ENCODE measurements at regions not wholly inside any gene's neighbourhood (a gene's known extent, or its start where the extent isn't known, plus 50 kb on each side); places are given as distances from the start of the nearest gene placed in this dataset.

DNA sequence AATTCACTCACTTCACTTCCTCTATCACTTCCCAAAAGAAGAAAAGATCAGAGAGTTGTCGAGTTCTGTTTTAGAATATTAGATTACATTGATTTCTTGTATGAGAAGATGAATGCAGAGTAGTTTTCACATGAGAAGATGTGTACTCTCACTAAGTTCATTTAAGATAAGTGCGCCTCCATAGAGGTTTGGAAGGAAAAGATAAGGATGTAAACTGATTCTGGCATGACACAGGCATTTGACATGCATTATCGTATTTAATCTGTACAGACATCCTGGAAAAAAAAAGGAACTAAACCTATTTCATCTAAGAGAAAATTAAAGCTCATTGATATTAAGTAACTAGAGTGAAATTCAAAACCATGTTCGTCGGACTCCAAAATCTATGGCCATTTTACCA, 152.2 kb upstream of the CRIM1 start:
- TF ChIP-seq POLR2AphosphoS5 (IDR thresholded peaks at IDR 0.05) (no peak), MXI1 (conservative IDR thresholded peaks at IDR 0.05; ENCODE audit: poor library complexity, severe bottlenecking) (no peak), REST (IDR thresholded peaks at IDR 0.05; ENCODE audit: borderline replicate concordance) (no peak), TAF1 (IDR thresholded peaks at IDR 0.05; ENCODE audit: low read depth) (no peak), EZH2 (IDR thresholded peaks at IDR 0.05; ENCODE audit: borderline replicate concordance, insufficient read depth, low read length, poor library complexity, severe bottlenecking) (no peak), RAD21 (conservative IDR thresholded peaks at IDR 0.05) (no peak), SMC3 (conservative IDR thresholded peaks at IDR 0.05; ENCODE audit: poor library complexity) (no peak), EP300 (conservative IDR thresholded peaks at IDR 0.05; ENCODE audit: poor library complexity, severe bottlenecking) (no peak), CTCF (IDR thresholded peaks at IDR 0.05; ENCODE audit: poor library complexity, severe bottlenecking) (no peak)

GRCh38 chr2:36197181-36197971, 158.2 kb upstream of the CRIM1 start:
- no peaks in the 10 kb centered on the region for H3K27me3 ChIP-seq (ENCODE audit: insufficient read depth, low read depth, low read length)
- H3K9ac ChIP-seq (ENCODE audit: low read length), result no peak overlapping the region
- H4K20me1 ChIP-seq (ENCODE audit: insufficient read depth), result no peaks in the 10 kb centered on the region
- no peaks in the 10 kb centered on the region for H3F3A ChIP-seq (ENCODE audit: insufficient read depth, low read length, poor library complexity, severe bottlenecking)
- H3K4me2 ChIP-seq (ENCODE audit: low read length), result no peak overlapping the region
- H3K9me3 ChIP-seq (ENCODE audit: low read length), result peaks cover 5% of the 10 kb centered on the region
- H2AFZ ChIP-seq (ENCODE audit: low read depth, low read length), result no peak overlapping the region
- H3K79me2 ChIP-seq (replicated peaks; ENCODE audit: insufficient read depth, low read length), result no peaks in the 10 kb centered on the region
- H3K9me2 ChIP-seq (ENCODE audit: insufficient read depth, low read length), result no peaks in the 10 kb centered on the region
- TF ChIP-seq SMC3 (conservative IDR thresholded peaks at IDR 0.05; ENCODE audit: poor library complexity) (no peak), REST (IDR thresholded peaks at IDR 0.05; ENCODE audit: borderline replicate concordance) (no peak), MXI1 (conservative IDR thresholded peaks at IDR 0.05; ENCODE audit: poor library complexity, severe bottlenecking) (no peak), TAF1 (IDR thresholded peaks at IDR 0.05; ENCODE audit: low read depth) (no peak), EP300 (conservative IDR thresholded peaks at IDR 0.05; ENCODE audit: poor library complexity, severe bottlenecking) (no peak), CTCF (IDR thresholded peaks at IDR 0.05; ENCODE audit: poor library complexity, severe bottlenecking) (no peak), RAD21 (conservative IDR thresholded peaks at IDR 0.05) (no peak), EZH2 (IDR thresholded peaks at IDR 0.05; ENCODE audit: borderline replicate concordance, insufficient read depth, low read length, poor library complexity, severe bottlenecking) (no peak), POLR2AphosphoS5 (IDR thresholded peaks at IDR 0.05) (no peak)
- H3K36me3 ChIP-seq (ENCODE audit: insufficient read depth, low read length), result no peaks in the 10 kb centered on the region
- no peak overlapping the region for H3K27ac ChIP-seq (ENCODE audit: low read length)
- H3K4me3 ChIP-seq (ENCODE audit: low read length), result no peak overlapping the region

More for the DNA sequence above, 152.2 kb upstream of the CRIM1 start:
- no peak overlapping the region for H3K27ac ChIP-seq (ENCODE audit: low read length)
- H3K9ac ChIP-seq (ENCODE audit: low read length), result no peak overlapping the region
- H3K36me3 ChIP-seq (ENCODE audit: insufficient read depth, low read length), result no peaks in the 10 kb centered on the region
- H2AFZ ChIP-seq (ENCODE audit: low read depth, low read length), result no peak overlapping the region
- no peaks in the 10 kb centered on the region for H3K9me2 ChIP-seq (ENCODE audit: insufficient read depth, low read length)
- peaks cover 5% of the 10 kb centered on the region for H3K9me3 ChIP-seq (ENCODE audit: low read length)
- no peaks in the 10 kb centered on the region for H3F3A ChIP-seq (ENCODE audit: insufficient read depth, low read length, poor library complexity, severe bottlenecking)
- H4K20me1 ChIP-seq (ENCODE audit: insufficient read depth), result no peaks in the 10 kb centered on the region
- H3K27me3 ChIP-seq (ENCODE audit: insufficient read depth, low read depth, low read length), result no peaks in the 10 kb centered on the region
- H3K4me2 ChIP-seq (ENCODE audit: low read length), result no peak overlapping the region
- H3K4me3 ChIP-seq (ENCODE audit: low read length), result no peak overlapping the region
- no peaks in the 10 kb centered on the region for H3K79me2 ChIP-seq (replicated peaks; ENCODE audit: insufficient read depth, low read length)
